GM19043 (cell line): ENCODE measurements at regions not wholly inside any gene's neighbourhood (a gene's known extent, or its start where the extent isn't known, plus 50 kb on each side); places are given as distances from the start of the nearest gene placed in this dataset.
"Not testable (repeated sequence)": the region's sequence is repeated elsewhere in the genome, so short reads cannot be mapped to it uniquely, and the experiment has no call there.

ENCODE experiments used
- ATAC-seq: cut with Tn5 transposase; IDR thresholded peaks from one replicate; pipeline ENCODE4 v1.9.1; 2021; ENCODE audit warnings: low read depth; ENCODE audit not compliant: unreplicated experiment

- ATAC-seq: no peak
Measured at GRCh38 chr16:59114790-59115189, 380.7 kb upstream of the GOT2 start.

- ATAC-seq: no peak
Measured at GRCh38 chr16:59113004-59113670, 379.0 kb upstream of the GOT2 start.

GRCh38 chr16:59111280-59111679 lies 377.2 kb upstream of the GOT2 start:
- no peak for ATAC-seq

DNA sequence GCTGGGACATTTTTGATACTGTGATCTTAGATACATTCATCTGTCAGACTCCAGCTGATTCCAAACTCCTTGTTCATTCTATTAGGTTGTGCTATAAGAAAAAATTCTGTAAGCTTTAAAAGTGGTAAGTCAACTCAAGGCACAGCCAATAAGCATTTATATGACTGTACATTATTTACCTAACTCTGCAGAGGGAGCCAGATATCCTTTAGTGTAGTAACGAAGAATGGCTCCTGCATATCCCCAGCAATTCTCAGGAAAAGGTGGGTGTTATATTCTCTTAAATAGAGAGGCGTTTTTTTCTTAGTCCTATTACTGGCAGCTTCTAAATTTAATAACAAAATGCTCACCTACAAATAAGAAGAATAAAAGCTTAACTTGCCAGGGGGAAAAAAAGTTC lies 374.3 kb upstream of the GOT2 start:
- ATAC-seq: no peak

DNA sequence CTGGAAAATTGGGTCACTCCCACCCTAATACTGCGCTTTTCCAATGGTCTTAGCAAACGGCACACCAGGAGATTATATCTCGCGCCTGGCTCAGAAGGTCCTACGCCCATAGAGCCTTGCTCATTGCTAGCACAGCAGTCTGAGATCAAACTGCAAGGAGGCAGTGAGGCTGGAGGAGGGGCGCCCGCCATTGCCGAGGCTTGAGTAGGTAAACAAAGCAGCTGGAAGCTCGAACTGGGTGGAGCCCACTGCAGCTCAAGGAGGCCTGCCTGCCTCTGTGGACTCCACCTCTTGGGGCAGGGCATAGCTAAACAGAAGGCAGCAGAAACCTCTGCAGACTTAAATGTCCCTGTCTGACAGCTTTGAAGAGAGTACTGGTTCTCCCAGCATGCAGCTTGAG lies 362.6 kb upstream of the GOT2 start:
- ATAC-seq: not testable (repeated sequence)

- ATAC-seq: no peak
Measured at GRCh38 chr16:59090541-59090940, 356.4 kb upstream of the GOT2 start.

GRCh38 chr16:59088431-59088830 lies 354.3 kb upstream of the GOT2 start:
- ATAC-seq: no peak

DNA sequence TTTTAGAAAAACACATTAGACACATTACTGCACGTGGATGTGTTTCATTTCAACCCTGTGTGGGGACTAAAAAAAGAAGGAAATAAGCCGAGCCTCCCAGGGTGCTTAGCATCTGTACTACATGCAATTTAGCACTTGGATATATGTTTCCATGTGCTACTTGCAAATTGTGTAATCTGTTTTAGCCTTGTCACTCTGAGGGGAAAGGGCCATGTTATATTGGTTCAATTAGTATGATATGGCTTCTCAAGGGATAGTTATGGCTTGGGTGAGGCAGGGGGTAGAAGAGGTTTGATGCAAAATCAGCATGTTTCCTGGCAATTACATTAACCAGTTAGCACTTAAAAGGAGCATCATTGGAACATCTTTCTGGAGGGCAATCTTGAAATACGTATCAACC lies 353.5 kb upstream of the GOT2 start:
- ATAC-seq: no peak

DNA sequence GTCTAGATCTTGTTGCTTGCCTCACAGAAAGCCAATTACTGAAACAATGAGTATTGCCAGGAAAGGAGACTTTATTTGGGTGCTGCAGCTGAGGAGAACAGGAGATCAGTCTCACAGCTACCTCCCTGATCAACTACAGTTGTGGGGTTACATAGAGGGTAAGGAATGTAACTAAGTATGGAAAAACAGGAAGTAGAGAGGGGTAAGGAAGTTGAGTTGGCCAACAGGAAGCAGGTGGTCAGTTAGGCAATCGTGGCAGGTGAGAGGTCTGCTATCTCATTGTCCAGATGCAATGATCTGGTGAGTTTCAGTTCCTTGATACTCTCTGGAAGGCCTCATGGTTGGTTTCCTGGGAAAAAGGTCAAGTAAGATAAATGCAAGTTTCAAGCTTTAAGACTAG lies 333.1 kb upstream of the GOT2 start:
- no peak for ATAC-seq

DNA sequence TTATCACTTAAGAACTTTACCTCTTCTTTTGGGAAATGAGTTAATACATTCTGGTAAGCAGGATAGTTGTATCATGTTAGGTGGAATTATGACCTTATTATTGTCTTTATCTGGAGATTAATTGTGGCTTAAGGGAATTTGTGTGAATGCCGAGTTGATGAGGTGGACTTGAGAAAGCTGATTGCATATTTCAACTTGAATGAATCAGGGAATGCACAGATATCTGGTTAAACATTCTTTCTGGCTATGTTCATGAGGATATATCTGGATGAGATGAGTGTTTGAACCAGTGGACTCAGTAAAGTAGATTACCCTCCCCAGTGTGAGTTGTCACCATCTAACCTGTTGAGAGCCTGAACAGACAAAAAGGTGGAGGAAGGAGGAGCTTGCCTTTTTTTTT lies 326.1 kb upstream of the GOT2 start:
- no peak for ATAC-seq

DNA sequence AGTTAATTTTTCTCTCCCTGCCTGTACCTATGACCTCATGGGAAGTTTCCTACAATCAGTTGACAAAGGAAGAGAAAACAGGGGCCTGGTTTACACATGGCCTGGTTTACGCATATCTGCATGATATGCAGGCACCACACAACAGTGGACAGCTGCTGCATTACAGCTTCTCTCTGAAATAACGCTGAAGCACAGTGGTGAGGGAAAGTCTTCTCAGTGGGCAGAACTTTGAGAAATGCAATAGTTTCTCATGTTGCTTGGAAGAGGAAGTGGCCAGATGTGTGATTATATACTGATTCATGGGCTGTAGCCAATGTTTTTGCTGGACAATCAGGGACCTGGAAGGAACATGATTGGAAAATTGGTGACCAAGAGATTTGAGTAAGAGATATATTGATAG lies 324.1 kb upstream of the GOT2 start:
- ATAC-seq: no peak

DNA sequence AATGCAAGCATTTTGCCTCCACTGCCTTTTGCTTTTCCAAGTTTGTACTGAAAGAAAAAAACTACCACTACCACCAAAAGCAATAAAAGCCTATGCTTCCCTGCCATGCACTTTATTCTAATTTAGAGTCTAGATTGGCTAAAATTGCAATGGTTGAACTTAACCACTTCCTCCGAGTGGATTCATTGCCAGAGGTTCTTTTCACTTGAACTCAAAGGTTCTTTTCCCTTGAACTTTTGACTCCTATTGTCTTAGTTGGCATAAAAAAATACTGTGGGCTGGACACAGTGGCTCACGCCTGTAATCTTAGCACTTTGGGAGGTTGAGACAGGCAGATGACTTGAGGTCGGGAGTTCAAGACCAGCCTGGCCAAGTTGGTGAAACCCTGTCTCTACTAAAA lies 319.8 kb upstream of the GOT2 start:
- ATAC-seq: no peak

- ATAC-seq: no peak
Measured at GRCh38 chr16:59052231-59052630, 318.1 kb upstream of the GOT2 start.

DNA sequence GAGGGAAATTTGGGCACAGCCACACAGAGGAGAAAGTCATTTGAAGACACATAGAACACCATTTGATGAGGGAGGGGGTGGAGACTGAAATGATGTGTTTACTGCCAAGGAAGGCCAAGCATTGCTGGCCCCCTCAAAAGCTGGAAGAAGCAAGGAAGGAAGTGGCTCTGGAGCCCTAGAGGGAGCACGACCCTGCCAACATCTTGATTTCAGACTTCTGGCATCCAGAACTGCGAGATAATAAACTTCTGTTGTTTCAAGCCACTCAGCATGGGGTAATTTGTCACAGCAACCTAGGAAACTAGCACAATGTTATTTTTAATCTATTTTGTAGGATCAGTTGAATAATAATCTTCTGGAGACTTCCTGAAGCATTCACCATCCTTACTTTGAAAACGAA lies 314.8 kb upstream of the GOT2 start:
- ATAC-seq: no peak

- no peak for ATAC-seq
Measured at GRCh38 chr16:59047114-59047513, 313.0 kb upstream of the GOT2 start.

DNA sequence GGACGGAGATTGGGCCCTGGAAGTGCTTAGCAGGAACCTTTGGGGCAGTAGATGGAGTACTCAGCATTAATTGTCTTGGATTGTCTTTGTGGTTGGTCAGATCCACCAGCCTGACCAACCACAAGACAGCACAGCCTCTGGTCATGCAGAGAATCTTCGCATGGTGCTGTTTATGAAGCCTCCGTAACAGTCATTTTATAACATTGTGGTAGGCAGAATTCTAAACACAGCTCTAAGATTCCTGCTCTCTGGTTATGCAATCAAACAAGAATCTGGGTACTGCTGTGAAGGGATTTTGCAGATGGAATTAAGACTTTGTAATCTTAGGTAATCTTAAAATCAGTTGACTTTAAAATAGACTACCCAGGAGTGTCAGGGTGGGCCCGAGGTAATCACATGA lies 312.2 kb upstream of the GOT2 start:
- no peak for ATAC-seq

DNA sequence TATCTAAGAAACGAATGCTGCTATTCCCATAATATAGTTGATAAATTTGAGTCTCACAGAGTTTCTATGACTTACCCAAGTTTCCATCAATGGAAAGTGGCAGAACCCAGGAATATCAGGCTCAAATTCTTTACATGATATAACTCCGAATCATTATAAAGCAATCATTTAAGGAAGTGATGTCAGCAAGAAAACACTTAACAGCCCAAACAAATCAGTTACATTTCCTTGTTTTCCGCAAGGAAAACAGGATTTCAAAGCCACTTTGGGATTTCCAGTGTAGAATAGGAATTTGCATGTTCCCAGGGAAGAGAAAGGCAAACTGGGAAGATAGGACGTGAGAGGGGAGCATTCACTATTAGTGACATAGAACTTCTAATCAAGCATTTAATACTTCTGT lies 311.4 kb upstream of the GOT2 start:
- no peak for ATAC-seq

DNA sequence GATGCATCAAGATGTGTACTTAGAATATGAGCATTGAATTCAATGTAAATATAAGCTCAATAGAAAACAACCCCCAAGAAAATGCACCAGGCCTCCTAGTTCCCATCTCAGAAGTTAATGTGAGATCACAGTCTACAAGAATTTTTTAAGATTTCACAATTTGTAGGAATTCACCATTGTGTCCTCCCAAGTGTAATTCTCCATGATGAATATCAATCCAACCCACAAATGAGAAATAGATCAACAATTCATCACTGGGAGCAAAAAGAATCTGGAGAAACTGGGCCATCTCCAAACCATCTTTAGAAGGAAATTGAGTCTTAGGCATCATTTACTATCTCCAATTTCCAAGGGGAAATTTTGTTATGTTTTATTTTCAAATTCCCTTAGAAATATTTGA lies 310.5 kb upstream of the GOT2 start:
- no peak for ATAC-seq

GRCh38 chr16:59042301-59042700 lies 308.2 kb upstream of the GOT2 start:
- no peak for ATAC-seq

GRCh38 chr16:59039066-59039720 lies 305.1 kb upstream of the GOT2 start:
- ATAC-seq: no peak

DNA sequence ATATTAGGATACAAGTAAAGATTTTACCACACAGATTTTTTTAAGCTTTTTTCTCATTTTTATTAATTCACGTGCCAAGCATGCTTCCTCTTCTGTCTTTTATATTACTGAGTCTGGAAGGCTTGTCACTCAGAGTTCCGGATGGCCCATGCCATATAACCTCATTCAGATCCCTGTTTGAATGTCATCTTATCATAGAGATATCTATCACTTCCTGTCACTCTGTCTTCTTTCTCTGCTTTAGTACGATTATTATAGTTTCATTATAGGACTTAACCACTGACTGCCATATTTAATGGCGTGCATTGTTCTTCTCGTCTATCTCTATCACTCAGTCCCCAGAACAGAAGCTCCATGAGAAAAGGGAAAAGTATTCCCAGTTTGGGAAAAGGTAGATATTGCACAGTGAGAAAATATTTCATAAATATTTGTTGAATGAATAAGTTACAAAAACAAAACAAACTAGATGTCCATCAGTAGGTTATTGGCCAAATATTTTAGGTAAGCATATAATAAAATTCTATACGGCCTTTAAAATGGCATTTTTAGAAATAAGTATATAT lies 296.9 kb upstream of the GOT2 start:
- no peak for ATAC-seq

GRCh38 chr16:59021751-59022150 lies 287.6 kb upstream of the GOT2 start:
- ATAC-seq: no peak
